PC-3 (cell line): ENCODE measurements at regions not wholly inside any gene's neighbourhood (a gene's known extent, or its start where the extent isn't known, plus 50 kb on each side); places are given as distances from the start of the nearest gene placed in this dataset.

ENCODE experiments used
- ATAC-seq: fragments of 200-7000 bp; cut with Tn5 transposase; 2 replicates; pipeline ENCODE4 v1.9.1; 2020; ENCODE audit warnings: mild to moderate bottlenecking, moderate library complexity
- BruUV-seq: library from RNA; stranded (reverse); fragments of 400-500 nt; replicated peaks from 2 replicates; lab custom pipeline; 2021; lab: Mats Ljungman, UMichigan
- CTCF ChIA-PET: fragments of 300-600 bp; sonication (Branson Sonifier 250); formaldehyde crosslinking; loops from one replicate; lab custom pipeline; 2022; ENCODE audit warnings: antibody characterized with exemption; lab: Charles Lee
- POLR2A ChIA-PET: fragments of 300-600 bp; sonication (Branson Sonifier 250); formaldehyde crosslinking; loops from one replicate; lab custom pipeline; 2022; ENCODE audit warnings: antibody characterized with exemption; ENCODE audit not compliant: unreplicated experiment; lab: Charles Lee
- DNase-seq: peaks from one replicate; pipeline ENCODE4 v3.0.0-alpha.2; 2015
- H2AFZ ChIP-seq: fragments of 300-600 bp; sonication (generic); 2 replicates; pipeline ENCODE4 v1.6.0; 2016; ENCODE audit warnings: antibody characterized with exemption, low read length
- H3F3A ChIP-seq: fragments of 300-600 bp; sonication (generic); one replicate; pipeline ENCODE4 v1.6.0; 2017; ENCODE audit warnings: antibody characterized with exemption, low read length, control low read depth, mild to moderate bottlenecking; ENCODE audit not compliant: unreplicated experiment
- H3K27ac ChIP-seq: fragments of 300-600 bp; sonication (generic); 2 replicates; pipeline ENCODE4 v1.5.1; 2016; ENCODE audit warnings: mild to moderate bottlenecking, low read length
- H3K27me3 ChIP-seq: fragments of 300-600 bp; sonication (generic); 2 replicates; pipeline ENCODE4 v1.6.1; 2016; ENCODE audit warnings: low read length, mixed read lengths
- H3K36me3 ChIP-seq: fragments of 300-600 bp; sonication (generic); 2 replicates; pipeline ENCODE4 v1.6.1; 2016; ENCODE audit warnings: low read depth, mixed run types, low read length, mixed read lengths
- H3K4me1 ChIP-seq: fragments of 300-600 bp; sonication (generic); 2 replicates; pipeline ENCODE4 v1.5.1; 2016; ENCODE audit warnings: low read length; ENCODE audit not compliant: insufficient read depth
- H3K4me2 ChIP-seq: fragments of 300-600 bp; sonication (generic); 2 replicates; pipeline ENCODE4 v1.6.0; 2016; ENCODE audit warnings: low read length
- H3K4me3 ChIP-seq: fragments of 300-600 bp; sonication (generic); 2 replicates; pipeline ENCODE4 v1.5.1; 2016; ENCODE audit warnings: mild to moderate bottlenecking, low read length, mixed read lengths
- H3K79me2 ChIP-seq: fragments of 300-600 bp; sonication (generic); 2 replicates; pipeline ENCODE4 v1.6.1; 2017; ENCODE audit warnings: low read length, mixed read lengths
- H3K9ac ChIP-seq: fragments of 300-600 bp; sonication (generic); 2 replicates; pipeline ENCODE4 v1.6.0; 2016; ENCODE audit warnings: mild to moderate bottlenecking, low read length
- H3K9me2 ChIP-seq: fragments of 300-600 bp; sonication (generic); replicated peaks from 2 replicates; pipeline ENCODE4 v1.6.1; 2016; ENCODE audit warnings: mixed run types, low read length, mixed read lengths
- H3K9me3 ChIP-seq: fragments of 300-600 bp; sonication (generic); 2 replicates; pipeline ENCODE4 v1.6.1; 2016; ENCODE audit warnings: low read length, mixed read lengths
- H4K20me1 ChIP-seq: fragments of 300-600 bp; sonication (generic); 2 replicates; pipeline ENCODE4 v1.6.1; 2016; ENCODE audit warnings: low read length, mixed read lengths
- CTCF ChIP-seq: fragments of 300-600 bp; sonication (generic); conservative IDR thresholded peaks from 2 replicates; pipeline ENCODE4 v1.5.1; 2017; ENCODE audit warnings: antibody characterized with exemption, low read depth, mild to moderate bottlenecking, low read length
- EZH2 ChIP-seq: fragments of 300-600 bp; sonication (generic); IDR thresholded peaks from one replicate; pipeline ENCODE4 v1.6.1; 2017; ENCODE audit warnings: antibody characterized with exemption, mild to moderate bottlenecking, low read length; ENCODE audit not compliant: unreplicated experiment
- EZH2phosphoT487 ChIP-seq: fragments of 300-600 bp; sonication (generic); IDR thresholded peaks from 2 replicates; pipeline ENCODE4 v1.6.1; 2018; ENCODE audit warnings: mild to moderate bottlenecking, antibody characterized with exemption, low read length, borderline replicate concordance
- intact Hi-C: fragments of 100-400 bp; cut with micrococcal nuclease; formaldehyde crosslinking; loops from 2 replicates; pipeline ENCODE4 v1.9.0; 2023

- no peak overlapping the region for H3K27ac ChIP-seq
- CTCF ChIA-PET: interaction anchor here (1.0 kb wide), 1 partner anchor 475 kb away, joined by 4 read pairs; no protein-coding TSS in a partner anchor
- DNase-seq (no peak), ATAC-seq (no peak)
- H4K20me1 ChIP-seq: no peaks in the 10 kb centered on the region
- no peak overlapping the region for H2AFZ ChIP-seq
- H3K4me3 ChIP-seq: no peak overlapping the region
- no peak for TF ChIP-seq CTCF
- no peak for TF ChIP-seq EZH2phosphoT487
- TF ChIP-seq EZH2: no peak
- H3K9me2 ChIP-seq: no peaks in the 10 kb centered on the region
- H3K9me3 ChIP-seq: no peaks in the 10 kb centered on the region
- POLR2A ChIA-PET: no interaction called here
- no peak overlapping the region for H3K4me2 ChIP-seq
- no peaks in the 10 kb centered on the region for H3K27me3 ChIP-seq
- intact Hi-C loops: no loop called here
- BruUV-seq: no TSS peak
- no peak overlapping the region for H3K9ac ChIP-seq
- H3K4me1 ChIP-seq: no peaks in the 10 kb centered on the region
- no peaks in the 10 kb centered on the region for H3K79me2 ChIP-seq
- H3F3A ChIP-seq: no peaks in the 10 kb centered on the region
- H3K36me3 ChIP-seq: no peaks in the 10 kb centered on the region
These were observed 54.3 kb upstream of the RMDN2 start for GRCh38 chr2:37870829-37871228.

GRCh38 chr2:37871456-37872191 lies 53.5 kb upstream of the RMDN2 start:
- no peaks in the 10 kb centered on the region for H3K9me3 ChIP-seq
- no peaks in the 10 kb centered on the region for H3K27me3 ChIP-seq
- ATAC-seq (no peak; the same call in 1 of the 2 replicates), DNase-seq (peak; percentile 50)
- H3K4me1 ChIP-seq: no peaks in the 10 kb centered on the region
- CTCF ChIA-PET: interaction anchor here (1.0 kb wide), 1 partner anchor 476 kb away, joined by 4 read pairs; no protein-coding TSS in a partner anchor
- no peaks in the 10 kb centered on the region for H3K79me2 ChIP-seq
- H3K27ac ChIP-seq: no peak overlapping the region
- POLR2A ChIA-PET: no interaction called here
- H3K4me2 ChIP-seq: no peak overlapping the region
- no peak overlapping the region for H2AFZ ChIP-seq
- intact Hi-C loops: no loop called here
- TF ChIP-seq CTCF (no peak), EZH2phosphoT487 (no peak), EZH2 (no peak)
- no peak overlapping the region for H3K9ac ChIP-seq
- H3K4me3 ChIP-seq: no peak overlapping the region
- H3K9me2 ChIP-seq: no peaks in the 10 kb centered on the region
- no peaks in the 10 kb centered on the region for H3K36me3 ChIP-seq
- no peaks in the 10 kb centered on the region for H4K20me1 ChIP-seq
- no peaks in the 10 kb centered on the region for H3F3A ChIP-seq
- BruUV-seq: no TSS peak

GRCh38 chr2:37872192-37872750 lies 52.8 kb upstream of the RMDN2 start:
- no peak for TF ChIP-seq CTCF
- ATAC-seq (no peak), DNase-seq (no peak)
- Histone ChIP-seq H3K4me2 (no peak overlapping the region), H3K9me2 (no peaks in the 10 kb centered on the region), H2AFZ (no peak overlapping the region), H3K36me3 (no peaks in the 10 kb centered on the region), H3K27ac (no peak overlapping the region), H3F3A (no peaks in the 10 kb centered on the region), H4K20me1 (no peaks in the 10 kb centered on the region), H3K4me3 (no peak overlapping the region), H3K9me3 (no peaks in the 10 kb centered on the region), H3K79me2 (no peaks in the 10 kb centered on the region), H3K27me3 (no peaks in the 10 kb centered on the region), H3K9ac (no peak overlapping the region), H3K4me1 (no peaks in the 10 kb centered on the region)
- POLR2A ChIA-PET: no interaction called here
- intact Hi-C loops: no loop called here
- no TSS peak for BruUV-seq
- CTCF ChIA-PET: no interaction called here
